Peyer's patch (tissue), 4 donors: ENCODE measurements at regions not wholly inside any gene's neighbourhood (a gene's known extent, or its start where the extent isn't known, plus 50 kb on each side); places are given as distances from the start of the nearest gene placed in this dataset.

Source experiments
- DNase-seq, 3 donors: peaks; one replicate each; pipeline ENCODE4 v3.0.0-alpha.2; 2017 to 2019
- H3K27ac ChIP-seq, 4 donors: fragments of 200-600 bp; sonication (generic); one replicate each; pipeline ENCODE4 v1.5.1; 2016 to 2019
- H3K27me3 ChIP-seq, 2 donors: fragments of 200-600 bp; sonication (generic); one replicate each; pipeline ENCODE4 v1.5.1; 2019
- H3K36me3 ChIP-seq, 3 donors: fragments of 200-600 bp; sonication (generic); one replicate each; pipeline ENCODE4 v1.5.1; 2016 to 2019
- H3K4me1 ChIP-seq, 4 donors: fragments of 200-600 bp; sonication (generic); one replicate each; pipeline ENCODE4 v1.5.1; 2016 to 2019
- H3K4me3 ChIP-seq, 4 donors: fragments of 200-600 bp; sonication (generic); 1 replicate in 3 of 4; 2 replicates in 1 of 4; pipeline ENCODE4 v1.5.1; 2016 to 2019; ENCODE audit warnings: mild to moderate bottlenecking in 1 of 4
- H3K9me3 ChIP-seq, 4 donors: fragments of 200-600 bp; sonication (generic); one replicate each; pipeline ENCODE4 v1.5.1; 2016 to 2019; ENCODE audit warnings: mild to moderate bottlenecking in 1 of 4
- POLR2A ChIP-seq, 2 donors: fragments of 450-650 bp; IDR thresholded peaks; one replicate each; pipeline ENCODE4 v1.5.1; 2017; ENCODE audit warnings: antibody characterized with exemption in 2 of 2, mild to moderate bottlenecking in 2 of 2, moderate library complexity in 2 of 2
- TF ChIP-seq, protein P1 (sequence below), 6 experiments: fragments of 450-650 bp in 4 of 6; fragments of 200-600 bp in 2 of 6; sonication (generic) in 1 of 6; IDR thresholded peaks; one replicate each; pipeline ENCODE4 v1.5.1; 2017 to 2019; ENCODE audit warnings: antibody characterized with exemption in 6 of 6, mild to moderate bottlenecking in 3 of 6, moderate library complexity in 1 of 6

DNA sequence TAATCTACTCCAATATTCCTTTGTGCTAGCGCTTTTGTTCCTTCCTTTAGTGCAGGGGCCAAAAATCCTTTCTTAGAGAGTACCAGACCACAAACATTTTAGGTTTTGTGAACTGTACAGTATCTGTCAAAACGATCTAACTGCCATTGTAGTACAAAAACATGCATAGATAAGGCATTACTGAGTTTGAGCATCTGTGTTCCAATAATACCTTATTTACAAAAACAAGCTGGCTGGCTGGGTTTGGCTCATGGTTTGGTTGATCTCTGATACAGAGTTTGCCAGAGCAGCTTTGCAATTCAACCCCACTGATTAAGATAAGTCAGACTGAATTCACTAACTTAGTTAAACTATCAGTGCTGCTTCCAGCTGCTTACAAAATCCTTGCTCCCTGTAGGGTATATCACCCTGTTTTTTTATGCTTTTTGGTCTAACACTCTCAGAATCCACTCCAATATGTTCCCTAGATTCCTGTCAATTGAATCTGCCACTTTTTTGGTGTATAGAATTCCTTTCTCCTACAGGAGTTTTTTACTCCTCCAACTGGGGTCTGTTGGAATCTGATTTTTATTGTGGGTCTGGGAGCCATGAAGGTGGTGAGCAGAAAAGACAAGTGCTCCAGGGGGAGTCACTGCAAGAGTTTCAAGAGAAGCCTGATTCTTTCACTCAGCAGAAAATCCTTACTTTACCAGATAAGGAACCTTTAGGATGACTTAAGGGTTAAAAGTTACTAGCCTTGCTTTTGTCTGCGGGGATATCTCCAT is 1399.4 kb downstream of the EFNB2 start:
- Histone ChIP-seq H3K27ac (no peak overlapping the region), H3K27me3 (no peaks in the 10 kb centered on the region), H3K4me3 (no peak overlapping the region), H3K4me1 (no peaks in the 10 kb centered on the region), H3K9me3 (no peaks in the 10 kb centered on the region), H3K36me3 (no peaks in the 10 kb centered on the region)
- TF ChIP-seq POLR2A (IDR thresholded peaks at IDR 0.05): no peak
- DNase-seq: no peak

DNA sequence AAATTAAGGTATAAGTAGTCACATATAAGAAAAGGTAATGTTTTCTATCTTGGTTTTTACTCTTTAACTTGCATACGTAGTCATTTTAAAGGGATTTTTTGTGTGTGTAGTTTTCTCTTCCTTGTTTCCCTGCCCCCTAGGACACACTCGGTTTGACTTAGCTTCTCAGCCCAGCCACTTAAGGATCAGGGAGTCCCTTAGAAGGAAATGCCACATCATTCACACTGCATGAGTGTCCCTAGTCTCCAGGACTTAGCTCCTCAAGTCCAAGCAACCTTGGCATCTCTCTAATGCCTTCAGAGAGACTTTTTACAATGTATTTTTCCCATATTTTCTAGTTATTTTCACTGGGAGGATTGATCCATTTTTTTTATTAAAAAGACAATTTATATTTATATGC is 1407.7 kb downstream of the EFNB2 start:
- no peak overlapping the region for H3K4me3 ChIP-seq
- H3K4me1 ChIP-seq: no peaks in the 10 kb centered on the region
- H3K27ac ChIP-seq: no peak overlapping the region
- H3K9me3 ChIP-seq: no peaks in the 10 kb centered on the region
- no peak for DNase-seq
- TF ChIP-seq, protein P1, sequence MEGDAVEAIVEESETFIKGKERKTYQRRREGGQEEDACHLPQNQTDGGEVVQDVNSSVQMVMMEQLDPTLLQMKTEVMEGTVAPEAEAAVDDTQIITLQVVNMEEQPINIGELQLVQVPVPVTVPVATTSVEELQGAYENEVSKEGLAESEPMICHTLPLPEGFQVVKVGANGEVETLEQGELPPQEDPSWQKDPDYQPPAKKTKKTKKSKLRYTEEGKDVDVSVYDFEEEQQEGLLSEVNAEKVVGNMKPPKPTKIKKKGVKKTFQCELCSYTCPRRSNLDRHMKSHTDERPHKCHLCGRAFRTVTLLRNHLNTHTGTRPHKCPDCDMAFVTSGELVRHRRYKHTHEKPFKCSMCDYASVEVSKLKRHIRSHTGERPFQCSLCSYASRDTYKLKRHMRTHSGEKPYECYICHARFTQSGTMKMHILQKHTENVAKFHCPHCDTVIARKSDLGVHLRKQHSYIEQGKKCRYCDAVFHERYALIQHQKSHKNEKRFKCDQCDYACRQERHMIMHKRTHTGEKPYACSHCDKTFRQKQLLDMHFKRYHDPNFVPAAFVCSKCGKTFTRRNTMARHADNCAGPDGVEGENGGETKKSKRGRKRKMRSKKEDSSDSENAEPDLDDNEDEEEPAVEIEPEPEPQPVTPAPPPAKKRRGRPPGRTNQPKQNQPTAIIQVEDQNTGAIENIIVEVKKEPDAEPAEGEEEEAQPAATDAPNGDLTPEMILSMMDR (IDR thresholded peaks at IDR 0.05): no peak
- no peak for TF ChIP-seq POLR2A (IDR thresholded peaks at IDR 0.05)
- no peaks in the 10 kb centered on the region for H3K27me3 ChIP-seq
- H3K36me3 ChIP-seq: no peaks in the 10 kb centered on the region

DNA sequence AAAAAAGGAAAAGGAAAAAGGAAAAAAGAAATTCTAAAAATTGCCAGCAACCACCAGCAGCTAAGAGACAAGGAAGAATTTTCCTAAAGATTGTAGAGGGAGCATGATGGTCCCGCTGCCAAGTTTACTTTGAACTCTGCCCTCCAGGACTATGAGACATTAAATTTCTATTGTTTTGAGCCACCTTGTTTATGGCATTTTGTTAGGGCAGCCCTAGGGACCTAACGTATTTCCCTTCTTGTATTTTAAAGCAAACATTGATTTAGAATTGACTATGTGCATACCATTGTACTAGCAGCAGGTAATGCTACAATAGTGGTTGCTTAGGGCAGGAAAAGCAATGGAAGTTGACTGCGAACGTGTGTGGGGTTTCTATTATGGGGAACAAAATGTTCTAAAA is 1414.2 kb downstream of the EFNB2 start:
- Histone ChIP-seq H3K4me3 (no peak overlapping the region), H3K4me1 (no peaks in the 10 kb centered on the region), H3K27ac (no peak overlapping the region), H3K9me3 (no peaks in the 10 kb centered on the region), H3K36me3 (no peaks in the 10 kb centered on the region), H3K27me3 (no peaks in the 10 kb centered on the region)
- DNase-seq: no peak
- TF ChIP-seq, protein P1 (IDR thresholded peaks at IDR 0.05): no peak
- no peak for TF ChIP-seq POLR2A (IDR thresholded peaks at IDR 0.05)

DNA sequence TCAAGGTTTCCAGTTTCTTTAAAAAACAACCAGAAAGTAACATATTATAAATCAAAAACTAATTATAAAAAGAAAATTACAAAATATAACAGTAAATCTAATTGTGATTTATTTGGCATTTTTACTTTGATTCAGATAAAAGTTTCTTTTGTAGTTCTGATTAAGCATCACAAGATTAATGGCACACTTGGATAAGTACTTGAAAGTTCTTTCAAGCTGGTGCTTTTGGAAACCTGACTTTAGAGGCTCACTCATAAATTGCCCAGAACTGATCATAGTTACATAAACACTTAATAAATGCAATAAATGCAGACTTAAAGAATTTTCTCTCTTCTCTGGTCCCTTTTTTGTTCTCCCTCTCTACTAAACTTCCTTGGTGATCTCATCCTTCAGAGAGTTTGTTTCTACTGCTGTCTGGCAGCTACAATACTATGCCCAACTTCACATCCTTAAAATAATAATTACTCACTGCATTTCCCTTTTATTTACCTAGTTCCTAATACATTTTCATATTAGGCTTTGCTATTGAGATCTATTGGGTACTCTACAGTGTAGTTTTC is 1417.0 kb downstream of the EFNB2 start:
- no peaks in the 10 kb centered on the region for H3K4me1 ChIP-seq
- H3K27me3 ChIP-seq: no peaks in the 10 kb centered on the region
- TF ChIP-seq POLR2A (IDR thresholded peaks at IDR 0.05): no peak
- H3K36me3 ChIP-seq: no peaks in the 10 kb centered on the region
- DNase-seq: no peak
- H3K9me3 ChIP-seq: no peaks in the 10 kb centered on the region
- no peak overlapping the region for H3K4me3 ChIP-seq
- no peak overlapping the region for H3K27ac ChIP-seq

DNA sequence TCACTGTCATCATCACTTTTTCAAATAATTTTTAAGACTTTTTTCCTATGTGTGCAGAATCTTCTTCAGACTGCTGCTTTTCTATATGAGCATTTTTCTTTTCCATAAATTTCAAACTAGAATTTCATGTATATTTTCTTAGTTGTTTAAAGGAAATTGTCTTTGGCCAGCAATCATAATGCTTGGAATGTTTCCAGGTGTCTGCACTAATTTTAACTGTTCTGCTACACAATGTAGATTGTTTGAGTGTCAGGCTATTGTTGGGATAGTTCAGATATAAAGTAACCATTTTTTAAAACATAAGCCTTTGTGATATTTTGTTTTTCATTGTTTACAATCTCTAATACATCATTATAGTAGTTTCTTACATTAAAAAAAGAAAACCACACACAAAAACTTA is 1418.5 kb downstream of the EFNB2 start:
- no peak for TF ChIP-seq POLR2A (IDR thresholded peaks at IDR 0.05)
- TF ChIP-seq, protein P1 (IDR thresholded peaks at IDR 0.05): no peak
- H3K9me3 ChIP-seq: no peaks in the 10 kb centered on the region
- H3K4me3 ChIP-seq: no peak overlapping the region
- no peaks in the 10 kb centered on the region for H3K36me3 ChIP-seq
- no peaks in the 10 kb centered on the region for H3K4me1 ChIP-seq
- no peak overlapping the region for H3K27ac ChIP-seq
- no peak for DNase-seq
- H3K27me3 ChIP-seq: no peaks in the 10 kb centered on the region

DNA sequence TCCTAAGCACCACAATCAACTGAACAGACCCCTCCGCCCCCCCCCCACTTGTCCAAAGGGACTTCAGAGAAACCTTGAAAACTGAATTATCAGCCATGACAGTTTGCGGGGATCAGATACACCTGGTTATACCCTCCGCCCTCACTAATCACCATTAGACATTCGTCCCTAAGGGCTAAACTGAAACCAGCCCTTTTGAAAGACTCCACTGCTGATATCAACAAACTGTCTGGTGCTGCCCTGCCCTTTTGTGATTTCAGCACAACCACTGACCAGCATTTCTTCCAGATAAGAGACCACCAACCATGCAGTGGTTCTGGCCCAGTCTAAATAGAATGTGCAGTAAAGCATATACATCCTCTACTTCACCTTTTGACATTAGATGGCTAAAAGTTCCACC is 1422.9 kb downstream of the EFNB2 start:
- H3K4me3 ChIP-seq: no peak overlapping the region

More for the DNA sequence above, 1422.9 kb downstream of the EFNB2 start:
- Histone ChIP-seq H3K4me1 (no peaks in the 10 kb centered on the region), H3K27me3 (no peaks in the 10 kb centered on the region), H3K27ac (no peak overlapping the region), H3K36me3 (no peaks in the 10 kb centered on the region), H3K9me3 (no peaks in the 10 kb centered on the region)
- TF ChIP-seq, protein P1 (IDR thresholded peaks at IDR 0.05): no peak
- no peak for TF ChIP-seq POLR2A (IDR thresholded peaks at IDR 0.05)
- DNase-seq: no peak
